ENCODE measurements at regions not wholly inside any gene's neighbourhood (a gene's known extent, or its start where the extent isn't known, plus 50 kb on each side); places are given as distances from the start of the nearest gene placed in this dataset.

GRCh38 chr12:63224396-63224795, 73.4 kb upstream of the AVPR1A start:
- no peak for TF ChIP-seq EZH2 (IDR thresholded peaks at IDR 0.05; ENCODE audit: low read length)
- TF ChIP-seq CTCF (optimal IDR thresholded peaks at IDR 0.05 in 1 of 3, IDR thresholded peaks at IDR 0.05 in 1 of 3, conservative IDR thresholded peaks at IDR 0.05 in 1 of 3; ENCODE audit: extremely low read depth in 1 of 3, insufficient read depth in 2 of 3, low read length in 3 of 3) = no peak
- no peak for FAIRE-seq
- no peak overlapping the region for H3K4me3 ChIP-seq (ENCODE audit: control insufficient read depth in 2 of 3, extremely low read depth in 1 of 3, insufficient read depth in 2 of 3, low read depth in 1 of 3, low read length in 3 of 3)

GRCh38 chr12:63223128-63223527, 72.1 kb upstream of the AVPR1A start:
- Histone ChIP-seq H3K9ac (ENCODE audit: control insufficient read depth, extremely low read depth, insufficient read depth, low read length) (no peak overlapping the region), H3K9me3 (ENCODE audit: control insufficient read depth, low read depth, low read length) (no peaks in the 10 kb centered on the region), H3K27ac (ENCODE audit: control insufficient read depth, insufficient read depth, low read length) (no peak overlapping the region), H3K9me1 (ENCODE audit: control insufficient read depth, extremely low read depth, insufficient read depth, low read length) (no peaks in the 10 kb centered on the region), H3K4me3 (ENCODE audit: control insufficient read depth in 2 of 3, extremely low read depth in 1 of 3, insufficient read depth in 2 of 3, low read depth in 1 of 3, low read length in 3 of 3) (no peak overlapping the region), H2AFZ (ENCODE audit: control insufficient read depth, low read length) (no peak overlapping the region), H3K4me1 (ENCODE audit: control insufficient read depth, extremely low read depth, insufficient read depth, low read length) (no peaks in the 10 kb centered on the region), H3K4me2 (ENCODE audit: control insufficient read depth, extremely low read depth, insufficient read depth, low read depth, low read length) (no peak overlapping the region), H3K27me3 (ENCODE audit: control insufficient read depth, extremely low read depth, insufficient read depth, low read length) (no peaks in the 10 kb centered on the region), H4K20me1 (ENCODE audit: control insufficient read depth, extremely low read depth, insufficient read depth, low read length) (no peaks in the 10 kb centered on the region), H3K79me2 (ENCODE audit: control insufficient read depth, insufficient read depth, low read length) (no peaks in the 10 kb centered on the region), H3K36me3 (ENCODE audit: control insufficient read depth in 2 of 2, extremely low read depth in 1 of 2, insufficient read depth in 2 of 2, low read length in 2 of 2) (no peaks in the 10 kb centered on the region)
- no peak for DNase-seq (ENCODE audit: low read depth, low spot score)
- FAIRE-seq = no peak
- TF ChIP-seq EZH2 (IDR thresholded peaks at IDR 0.05; ENCODE audit: low read length) (no peak), CTCF (optimal IDR thresholded peaks at IDR 0.05 in 1 of 3, IDR thresholded peaks at IDR 0.05 in 1 of 3, conservative IDR thresholded peaks at IDR 0.05 in 1 of 3; ENCODE audit: extremely low read depth in 1 of 3, insufficient read depth in 2 of 3, low read length in 3 of 3) (no peak)
- dilution Hi-C loops (cut with MboI; ENCODE audit: extremely low pct_ligation_motif_present, low sequenced_read_pairs) = no loop called here

More at GRCh38 chr12:63224396-63224795, 73.4 kb upstream of the AVPR1A start:
- dilution Hi-C loops (cut with MboI; ENCODE audit: extremely low pct_ligation_motif_present, low sequenced_read_pairs) = no loop called here
- Histone ChIP-seq H3K4me1 (ENCODE audit: control insufficient read depth, extremely low read depth, insufficient read depth, low read length) (no peaks in the 10 kb centered on the region), H3K9me3 (ENCODE audit: control insufficient read depth, low read depth, low read length) (no peaks in the 10 kb centered on the region), H4K20me1 (ENCODE audit: control insufficient read depth, extremely low read depth, insufficient read depth, low read length) (no peaks in the 10 kb centered on the region), H3K36me3 (ENCODE audit: control insufficient read depth in 2 of 2, extremely low read depth in 1 of 2, insufficient read depth in 2 of 2, low read length in 2 of 2) (no peaks in the 10 kb centered on the region), H3K9me1 (ENCODE audit: control insufficient read depth, extremely low read depth, insufficient read depth, low read length) (no peaks in the 10 kb centered on the region), H3K27ac (ENCODE audit: control insufficient read depth, insufficient read depth, low read length) (no peak overlapping the region), H3K9ac (ENCODE audit: control insufficient read depth, extremely low read depth, insufficient read depth, low read length) (no peak overlapping the region), H2AFZ (ENCODE audit: control insufficient read depth, low read length) (no peak overlapping the region), H3K79me2 (ENCODE audit: control insufficient read depth, insufficient read depth, low read length) (no peaks in the 10 kb centered on the region), H3K4me2 (ENCODE audit: control insufficient read depth, extremely low read depth, insufficient read depth, low read depth, low read length) (no peak overlapping the region), H3K27me3 (ENCODE audit: control insufficient read depth, extremely low read depth, insufficient read depth, low read length) (no peaks in the 10 kb centered on the region)
- no peak for DNase-seq (ENCODE audit: low read depth, low spot score)
